Activated naive CD4-positive, alpha-beta T cell treated with anti-CD3 and anti-CD28 coated beads, Interleukin-2, amount 50 U/mL, for 24 hours (primary cell): ENCODE measurements at regions not wholly inside any gene's neighbourhood (a gene's known extent, or its start where the extent isn't known, plus 50 kb on each side); places are given as distances from the start of the nearest gene placed in this dataset.

Experiments used
- H3K27ac Mint-ChIP-seq: one replicate; pipeline ENCODE4 v1.8.0; 2021; ENCODE audit warnings: mild to moderate bottlenecking, mixed read lengths
- H3K27me3 Mint-ChIP-seq: one replicate; pipeline ENCODE4 v1.8.0; 2021; ENCODE audit warnings: mixed read lengths
- H3K36me3 Mint-ChIP-seq: one replicate; pipeline ENCODE4 v1.8.0; 2021; ENCODE audit warnings: mixed read lengths
- H3K4me1 Mint-ChIP-seq: one replicate; pipeline ENCODE4 v1.8.0; 2021; ENCODE audit warnings: mixed read lengths
- H3K4me3 Mint-ChIP-seq: one replicate; pipeline ENCODE4 v1.8.0; 2021; ENCODE audit warnings: mild to moderate bottlenecking, mixed read lengths
- H3K9me3 Mint-ChIP-seq: one replicate; pipeline ENCODE4 v1.8.0; 2021; ENCODE audit warnings: mixed read lengths

DNA sequence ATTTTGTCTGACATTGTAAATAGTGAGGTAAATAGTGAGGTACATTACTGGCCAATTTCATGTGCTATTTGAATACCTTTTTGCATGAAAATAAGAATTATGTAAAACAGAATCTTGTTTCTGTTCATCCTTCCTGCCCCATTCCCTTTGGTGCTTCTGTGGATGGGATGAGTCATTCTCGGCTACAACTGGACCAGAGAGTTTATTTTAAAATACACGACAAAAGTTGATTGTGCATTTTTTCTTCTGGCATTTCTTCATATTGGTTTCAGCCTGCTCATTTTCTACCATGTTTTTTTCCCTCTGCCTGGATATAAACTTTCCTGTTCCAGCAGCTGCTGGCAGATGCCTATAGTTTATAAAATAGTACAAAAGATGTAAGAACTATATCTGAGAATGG lies 107.5 kb downstream of the CYSLTR2 start:
- Mint-ChIP-seq H3K36me3 (peaks cover 9% of the 10 kb centered on the region), H3K27me3 (peaks cover 7% of the 10 kb centered on the region), H3K9me3 (peaks cover 11% of the 10 kb centered on the region), H3K27ac (no peak overlapping the region), H3K4me1 (no peaks in the 10 kb centered on the region), H3K4me3 (no peak overlapping the region)

DNA sequence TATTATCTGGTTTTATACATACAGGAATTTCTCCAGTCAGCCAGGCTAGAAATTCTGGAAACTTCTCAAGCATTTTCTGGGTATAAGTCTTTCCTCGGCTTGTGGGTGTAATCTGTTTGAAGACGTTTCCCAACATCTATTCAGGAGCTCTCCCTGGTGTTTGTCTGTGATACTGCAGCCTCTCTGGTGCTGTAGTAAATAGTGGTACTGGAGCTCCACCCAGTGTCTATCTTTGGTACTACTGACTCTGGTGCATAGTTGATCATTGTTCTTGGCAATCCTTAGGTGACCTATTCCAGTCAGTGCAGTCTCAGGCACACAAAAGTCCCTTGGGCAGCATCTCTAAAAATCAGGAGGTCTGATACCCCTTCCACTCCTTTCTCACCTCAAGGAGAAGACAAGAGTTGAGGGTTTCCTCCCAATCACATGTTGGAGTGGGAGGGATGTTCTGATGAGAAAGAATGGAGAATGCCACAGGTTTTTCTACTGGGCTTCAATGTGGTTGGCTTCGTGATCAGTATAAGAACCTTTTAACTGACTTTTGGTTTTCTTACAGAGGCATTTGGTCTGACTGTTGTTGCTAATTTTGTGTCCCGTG lies 115.5 kb downstream of the CYSLTR2 start:
- Mint-ChIP-seq H3K9me3 (peaks cover 18% of the 10 kb centered on the region), H3K4me3 (no peak overlapping the region), H3K4me1 (peaks cover 8% of the 10 kb centered on the region), H3K27me3 (peaks cover 8% of the 10 kb centered on the region), H3K36me3 (peaks cover 11% of the 10 kb centered on the region), H3K27ac (peak overlapping the region; percentile 1)

GRCh38 chr13:48770372-48770771 lies 116.6 kb downstream of the CYSLTR2 start:
- H3K27me3 Mint-ChIP-seq: peaks cover 11% of the 10 kb centered on the region
- peaks cover 8% of the 10 kb centered on the region for H3K4me1 Mint-ChIP-seq
- peaks cover 7% of the 10 kb centered on the region for H3K36me3 Mint-ChIP-seq
- H3K4me3 Mint-ChIP-seq: no peak overlapping the region
- H3K9me3 Mint-ChIP-seq: peaks cover 13% of the 10 kb centered on the region
- H3K27ac Mint-ChIP-seq: no peak overlapping the region

DNA sequence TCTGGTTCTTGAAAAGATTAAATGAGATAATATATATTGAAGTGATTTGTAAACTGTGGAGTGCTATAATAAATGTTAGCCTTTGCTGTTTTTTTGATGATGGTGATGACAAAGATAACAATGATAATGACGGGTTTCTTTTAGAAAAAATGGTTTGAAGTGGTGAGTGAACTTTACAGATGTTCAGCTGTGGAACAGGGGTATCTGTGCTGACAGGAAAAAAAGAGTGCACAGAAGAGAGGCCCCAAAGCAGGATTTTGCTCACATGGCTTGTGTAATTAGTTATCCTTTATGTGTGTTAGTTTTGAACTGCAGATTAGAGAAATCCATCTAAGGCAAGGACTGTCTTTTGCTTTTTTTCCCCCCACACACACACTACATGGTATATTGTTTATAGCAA lies 119.2 kb downstream of the CYSLTR2 start:
- H3K4me1 Mint-ChIP-seq: peaks cover 8% of the 10 kb centered on the region
- H3K9me3 Mint-ChIP-seq: peaks cover 7% of the 10 kb centered on the region
- H3K27me3 Mint-ChIP-seq: peaks cover 17% of the 10 kb centered on the region
- no peak overlapping the region for H3K27ac Mint-ChIP-seq
- peaks cover 5% of the 10 kb centered on the region for H3K36me3 Mint-ChIP-seq
- H3K4me3 Mint-ChIP-seq: no peak overlapping the region

GRCh38 chr13:48773531-48774275 lies 120.0 kb downstream of the CYSLTR2 start:
- peaks cover 2% of the 10 kb centered on the region for H3K36me3 Mint-ChIP-seq

DNA sequence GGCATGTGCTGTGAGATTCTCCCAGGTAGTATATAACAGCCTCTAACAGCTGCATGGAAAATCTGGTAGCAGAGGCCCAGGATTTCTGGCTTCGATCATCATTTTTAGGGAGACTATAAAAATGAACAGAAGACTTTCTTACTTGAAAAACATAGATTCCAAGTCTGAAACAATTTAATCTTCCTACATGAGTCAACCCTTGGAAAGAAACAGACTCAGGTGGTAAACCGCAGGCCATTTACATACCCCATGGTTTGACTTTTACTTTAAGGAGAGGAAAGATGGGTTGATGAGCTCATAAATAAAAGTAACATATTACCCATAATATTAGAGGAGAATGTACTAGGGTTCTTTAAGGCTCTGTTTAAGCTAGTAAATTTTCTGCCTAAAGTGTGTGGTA lies 121.6 kb downstream of the CYSLTR2 start:
- Mint-ChIP-seq H3K4me3 (no peak overlapping the region), H3K4me1 (no peaks in the 10 kb centered on the region), H3K9me3 (peaks cover 6% of the 10 kb centered on the region)

More at GRCh38 chr13:48773531-48774275, 120.0 kb downstream of the CYSLTR2 start:
- Mint-ChIP-seq H3K9me3 (peaks cover 3% of the 10 kb centered on the region), H3K4me1 (peaks cover 7% of the 10 kb centered on the region), H3K27ac (no peak overlapping the region), H3K27me3 (peaks cover 15% of the 10 kb centered on the region), H3K4me3 (no peak overlapping the region)

DNA sequence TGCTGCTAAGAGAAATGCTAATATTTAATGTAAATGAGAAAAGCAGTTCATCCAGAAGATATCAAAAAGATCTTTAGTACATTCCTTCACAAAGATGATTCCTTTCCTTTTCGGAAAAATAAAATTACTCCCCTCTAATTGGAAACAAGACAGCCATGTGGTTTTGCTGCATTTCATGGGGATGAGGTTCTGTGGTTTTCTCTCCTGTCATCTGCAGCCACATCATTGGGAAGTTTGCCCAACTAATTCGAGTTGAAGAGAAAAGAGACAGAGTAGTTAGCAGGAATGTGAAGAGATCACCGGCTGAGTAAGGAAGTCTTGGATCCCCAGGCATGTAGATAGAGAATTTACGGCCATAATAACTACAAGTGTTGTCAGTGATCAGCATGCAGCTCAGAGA lies 122.1 kb downstream of the CYSLTR2 start:
- Mint-ChIP-seq H3K9me3 (peaks cover 6% of the 10 kb centered on the region), H3K4me3 (no peak overlapping the region), H3K27ac (no peak overlapping the region), H3K4me1 (no peaks in the 10 kb centered on the region), H3K36me3 (no peaks in the 10 kb centered on the region), H3K27me3 (peaks cover 12% of the 10 kb centered on the region)

More for the DNA sequence above, 121.6 kb downstream of the CYSLTR2 start:
- no peak overlapping the region for H3K27ac Mint-ChIP-seq
- no peaks in the 10 kb centered on the region for H3K36me3 Mint-ChIP-seq
- H3K27me3 Mint-ChIP-seq: peaks cover 12% of the 10 kb centered on the region

DNA sequence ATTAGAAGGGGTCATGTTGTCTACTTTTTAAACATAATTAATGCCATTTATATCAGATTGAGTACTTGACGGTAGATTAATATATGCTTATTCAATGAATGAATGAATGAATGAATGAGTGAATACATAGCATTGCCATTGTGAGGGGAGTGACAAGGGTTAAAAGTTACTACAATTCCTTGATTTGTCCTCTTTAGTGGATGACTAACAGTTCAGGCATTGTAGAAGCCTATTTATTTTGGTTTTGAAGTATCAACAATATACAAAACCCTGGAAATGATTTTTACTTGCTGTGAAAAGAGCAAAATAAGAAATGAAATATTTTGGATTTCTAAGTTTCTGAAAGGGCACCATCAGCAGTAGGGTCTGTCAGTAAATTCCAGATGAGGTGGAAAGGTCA lies 122.7 kb downstream of the CYSLTR2 start:
- Mint-ChIP-seq H3K4me1 (no peaks in the 10 kb centered on the region), H3K27me3 (peaks cover 12% of the 10 kb centered on the region), H3K27ac (no peak overlapping the region), H3K9me3 (peaks cover 6% of the 10 kb centered on the region), H3K36me3 (no peaks in the 10 kb centered on the region), H3K4me3 (no peak overlapping the region)

DNA sequence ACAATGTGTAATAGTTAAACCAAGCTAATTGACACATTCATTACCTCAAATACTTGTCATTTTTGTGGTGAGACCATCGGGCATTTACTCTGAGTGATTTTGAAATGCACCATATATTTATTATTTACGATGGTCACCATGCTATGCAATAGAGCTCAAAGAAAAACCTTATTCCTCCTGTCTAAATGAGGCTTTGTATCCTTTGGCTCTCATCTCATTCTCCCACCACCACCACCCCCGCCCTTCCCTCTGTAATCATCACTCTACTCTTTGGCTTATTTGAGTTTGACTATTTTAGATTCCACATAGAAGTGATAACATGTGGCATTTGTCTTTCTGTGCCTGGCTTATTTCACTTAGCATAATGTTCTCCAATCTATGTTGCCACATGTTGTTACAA lies 124.9 kb downstream of the CYSLTR2 start:
- Mint-ChIP-seq H3K9me3 (peaks cover 6% of the 10 kb centered on the region), H3K27me3 (peaks cover 12% of the 10 kb centered on the region), H3K36me3 (no peaks in the 10 kb centered on the region), H3K4me1 (no peaks in the 10 kb centered on the region), H3K27ac (no peak overlapping the region), H3K4me3 (no peak overlapping the region)

- Mint-ChIP-seq H3K27me3 (peaks cover 9% of the 10 kb centered on the region), H3K9me3 (peaks cover 6% of the 10 kb centered on the region), H3K36me3 (no peaks in the 10 kb centered on the region), H3K27ac (no peak overlapping the region), H3K4me1 (no peaks in the 10 kb centered on the region), H3K4me3 (no peak overlapping the region)
These were observed 127.1 kb downstream of the CYSLTR2 start for GRCh38 chr13:48780713-48781341.

DNA sequence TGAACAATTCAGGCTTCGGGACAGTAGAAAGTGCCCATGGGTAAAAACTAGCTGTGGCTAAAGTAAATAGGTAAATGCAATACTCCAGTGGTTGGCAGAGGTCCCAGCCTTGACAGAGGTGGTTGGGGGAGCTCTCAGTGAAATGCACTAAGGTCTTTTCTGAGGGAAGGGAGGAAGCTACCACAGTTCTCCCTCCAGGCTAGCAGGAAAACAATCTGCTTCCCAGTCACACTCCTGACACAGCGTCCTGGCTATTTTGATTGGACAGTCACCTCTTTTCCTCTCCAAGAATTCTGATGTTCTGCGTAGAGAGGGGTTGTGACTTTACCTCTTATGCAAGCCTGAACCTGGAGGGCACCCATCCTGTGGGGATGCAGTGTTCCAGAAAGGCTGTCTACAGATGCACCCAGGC lies 128.7 kb downstream of the CYSLTR2 start:
- no peaks in the 10 kb centered on the region for H3K36me3 Mint-ChIP-seq
- no peak overlapping the region for H3K27ac Mint-ChIP-seq
- no peak overlapping the region for H3K4me3 Mint-ChIP-seq
- H3K9me3 Mint-ChIP-seq: peaks cover 6% of the 10 kb centered on the region
- H3K27me3 Mint-ChIP-seq: peaks cover 4% of the 10 kb centered on the region
- H3K4me1 Mint-ChIP-seq: no peaks in the 10 kb centered on the region

DNA sequence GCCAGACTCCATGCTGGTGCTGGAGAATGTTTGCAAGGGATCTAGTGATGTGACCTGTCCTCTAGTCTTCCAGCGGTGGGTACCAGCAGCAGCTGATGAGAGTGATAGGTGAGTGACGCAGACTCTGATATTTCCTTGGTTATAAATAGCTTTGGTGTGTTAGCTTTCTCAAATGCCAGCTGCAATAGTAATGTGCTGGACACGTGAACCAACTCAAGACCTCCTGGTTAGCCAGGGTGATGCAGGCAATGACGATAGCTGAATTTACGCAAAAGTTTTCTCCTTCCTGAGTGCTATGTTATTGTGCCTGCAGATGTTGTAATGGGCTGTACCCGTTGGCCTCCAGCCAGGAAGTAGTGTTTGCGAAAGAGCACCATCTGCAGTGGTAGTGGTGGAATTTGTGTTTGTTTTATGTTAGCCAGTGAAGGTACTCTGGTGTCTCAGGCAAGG lies 129.5 kb downstream of the CYSLTR2 start:
- no peak overlapping the region for H3K4me3 Mint-ChIP-seq
- peaks cover 6% of the 10 kb centered on the region for H3K9me3 Mint-ChIP-seq
- no peak overlapping the region for H3K27ac Mint-ChIP-seq
- no peaks in the 10 kb centered on the region for H3K36me3 Mint-ChIP-seq
- no peaks in the 10 kb centered on the region for H3K4me1 Mint-ChIP-seq
- H3K27me3 Mint-ChIP-seq: peaks cover 2% of the 10 kb centered on the region

- H3K36me3 Mint-ChIP-seq: no peaks in the 10 kb centered on the region
- H3K4me3 Mint-ChIP-seq: no peak overlapping the region
- H3K27me3 Mint-ChIP-seq: peaks cover under 1% of the 10 kb centered on the region
- H3K4me1 Mint-ChIP-seq: no peaks in the 10 kb centered on the region
- H3K9me3 Mint-ChIP-seq: peaks cover 6% of the 10 kb centered on the region
- H3K27ac Mint-ChIP-seq: no peak overlapping the region
These were observed 130.0 kb downstream of the CYSLTR2 start for GRCh38 chr13:48783695-48784230.

GRCh38 chr13:48784916-48785548 lies 131.3 kb downstream of the CYSLTR2 start:
- H3K36me3 Mint-ChIP-seq: no peaks in the 10 kb centered on the region
- H3K27ac Mint-ChIP-seq: no peak overlapping the region
- H3K9me3 Mint-ChIP-seq: no peaks in the 10 kb centered on the region
- H3K27me3 Mint-ChIP-seq: no peaks in the 10 kb centered on the region
- no peaks in the 10 kb centered on the region for H3K4me1 Mint-ChIP-seq
- H3K4me3 Mint-ChIP-seq: no peak overlapping the region

DNA sequence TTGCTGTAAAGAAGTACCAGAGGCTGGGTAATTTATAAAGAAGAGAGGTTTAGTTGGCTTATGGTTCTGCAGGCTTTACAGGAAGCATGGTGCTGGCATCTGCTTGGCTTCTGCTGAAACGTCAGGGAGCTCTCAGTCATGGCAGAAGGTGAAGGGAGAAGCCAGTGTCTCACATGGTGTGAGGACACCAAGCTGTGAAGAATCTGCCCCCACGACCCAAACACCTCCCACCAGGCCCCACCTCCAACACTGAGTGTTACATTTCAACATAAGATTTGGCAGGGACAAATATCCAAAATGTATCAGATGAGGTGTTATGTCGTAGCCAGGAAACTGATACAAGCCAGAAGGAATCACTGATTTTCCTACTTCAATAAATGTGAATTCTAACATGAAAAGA lies 136.5 kb downstream of the CYSLTR2 start:
- no peaks in the 10 kb centered on the region for H3K4me1 Mint-ChIP-seq
- no peaks in the 10 kb centered on the region for H3K27me3 Mint-ChIP-seq
- H3K9me3 Mint-ChIP-seq: no peaks in the 10 kb centered on the region
- no peaks in the 10 kb centered on the region for H3K36me3 Mint-ChIP-seq
- no peak overlapping the region for H3K4me3 Mint-ChIP-seq
- H3K27ac Mint-ChIP-seq: no peak overlapping the region
